ENCODE measurements at regions not wholly inside any gene's neighbourhood (a gene's known extent, or its start where the extent isn't known, plus 50 kb on each side); places are given as distances from the start of the nearest gene placed in this dataset.

- no peak for DNase-seq (ENCODE audit: extremely low spot score, unreplicated experiment)
- H3K27ac Mint-ChIP-seq (ENCODE audit: unreplicated experiment): no peak overlapping the region
- TF ChIP-seq, protein P1, sequence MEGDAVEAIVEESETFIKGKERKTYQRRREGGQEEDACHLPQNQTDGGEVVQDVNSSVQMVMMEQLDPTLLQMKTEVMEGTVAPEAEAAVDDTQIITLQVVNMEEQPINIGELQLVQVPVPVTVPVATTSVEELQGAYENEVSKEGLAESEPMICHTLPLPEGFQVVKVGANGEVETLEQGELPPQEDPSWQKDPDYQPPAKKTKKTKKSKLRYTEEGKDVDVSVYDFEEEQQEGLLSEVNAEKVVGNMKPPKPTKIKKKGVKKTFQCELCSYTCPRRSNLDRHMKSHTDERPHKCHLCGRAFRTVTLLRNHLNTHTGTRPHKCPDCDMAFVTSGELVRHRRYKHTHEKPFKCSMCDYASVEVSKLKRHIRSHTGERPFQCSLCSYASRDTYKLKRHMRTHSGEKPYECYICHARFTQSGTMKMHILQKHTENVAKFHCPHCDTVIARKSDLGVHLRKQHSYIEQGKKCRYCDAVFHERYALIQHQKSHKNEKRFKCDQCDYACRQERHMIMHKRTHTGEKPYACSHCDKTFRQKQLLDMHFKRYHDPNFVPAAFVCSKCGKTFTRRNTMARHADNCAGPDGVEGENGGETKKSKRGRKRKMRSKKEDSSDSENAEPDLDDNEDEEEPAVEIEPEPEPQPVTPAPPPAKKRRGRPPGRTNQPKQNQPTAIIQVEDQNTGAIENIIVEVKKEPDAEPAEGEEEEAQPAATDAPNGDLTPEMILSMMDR (IDR thresholded peaks at IDR 0.05): no peak
- peaks cover 21% of the 10 kb centered on the region for H3K27me3 Mint-ChIP-seq (ENCODE audit: unreplicated experiment)
- H3K4me3 Mint-ChIP-seq (ENCODE audit: unreplicated experiment): no peak overlapping the region
- H3K4me1 Mint-ChIP-seq (ENCODE audit: unreplicated experiment): no peaks in the 10 kb centered on the region
- H3K9me3 Mint-ChIP-seq (ENCODE audit: unreplicated experiment): peaks cover 3% of the 10 kb centered on the region
- H3K36me3 Mint-ChIP-seq (ENCODE audit: unreplicated experiment): no peaks in the 10 kb centered on the region
Measured at GRCh38 chr5:136666970-136667620, 301.8 kb upstream of the TRPC7 start.

GRCh38 chr5:136665331-136665730 lies 300.0 kb upstream of the TRPC7 start:
- Mint-ChIP-seq H3K4me1 (ENCODE audit: unreplicated experiment) (no peaks in the 10 kb centered on the region), H3K27me3 (ENCODE audit: unreplicated experiment) (peaks cover 16% of the 10 kb centered on the region), H3K9me3 (ENCODE audit: unreplicated experiment) (no peaks in the 10 kb centered on the region), H3K4me3 (ENCODE audit: unreplicated experiment) (no peak overlapping the region), H3K36me3 (ENCODE audit: unreplicated experiment) (no peaks in the 10 kb centered on the region), H3K27ac (ENCODE audit: unreplicated experiment) (no peak overlapping the region)
- DNase-seq (ENCODE audit: extremely low spot score, unreplicated experiment): no peak
- TF ChIP-seq, protein P1 (IDR thresholded peaks at IDR 0.05): no peak

DNA sequence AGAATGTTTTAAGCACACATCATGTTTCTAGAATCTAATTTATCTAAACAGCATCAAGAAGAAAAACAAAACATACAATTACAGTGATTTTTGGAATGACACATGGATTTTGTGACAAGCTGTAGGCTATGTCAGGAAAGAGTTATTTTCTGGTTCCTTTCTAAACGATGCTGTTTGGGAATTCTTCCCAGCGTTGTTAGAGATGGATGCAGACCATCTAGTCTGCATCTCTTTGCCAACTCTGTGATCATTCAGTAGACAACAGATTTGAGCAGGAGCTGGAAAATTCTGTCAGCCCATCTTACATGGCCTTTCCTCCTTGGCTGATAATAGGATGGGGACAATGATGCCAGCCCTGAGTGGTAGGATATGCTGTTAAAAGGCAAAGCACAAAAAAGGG lies 295.7 kb upstream of the TRPC7 start:
- no peak for DNase-seq (ENCODE audit: extremely low spot score, unreplicated experiment)
- H3K27ac Mint-ChIP-seq (ENCODE audit: unreplicated experiment): no peak overlapping the region
- no peak overlapping the region for H3K4me3 Mint-ChIP-seq (ENCODE audit: unreplicated experiment)
- H3K27me3 Mint-ChIP-seq (ENCODE audit: unreplicated experiment): peaks cover 6% of the 10 kb centered on the region
- no peaks in the 10 kb centered on the region for H3K9me3 Mint-ChIP-seq (ENCODE audit: unreplicated experiment)
- H3K36me3 Mint-ChIP-seq (ENCODE audit: unreplicated experiment): no peaks in the 10 kb centered on the region
- TF ChIP-seq, protein P1 (IDR thresholded peaks at IDR 0.05): no peak
- H3K4me1 Mint-ChIP-seq (ENCODE audit: unreplicated experiment): no peaks in the 10 kb centered on the region

GRCh38 chr5:136656811-136657210 lies 291.5 kb upstream of the TRPC7 start:
- H3K9me3 Mint-ChIP-seq (ENCODE audit: unreplicated experiment): no peaks in the 10 kb centered on the region
- H3K27me3 Mint-ChIP-seq (ENCODE audit: unreplicated experiment): no peaks in the 10 kb centered on the region
- TF ChIP-seq, protein P1 (IDR thresholded peaks at IDR 0.05): no peak
- DNase-seq (ENCODE audit: extremely low spot score, unreplicated experiment): no peak
- H3K4me3 Mint-ChIP-seq (ENCODE audit: unreplicated experiment): no peak overlapping the region
- no peaks in the 10 kb centered on the region for H3K4me1 Mint-ChIP-seq (ENCODE audit: unreplicated experiment)
- no peak overlapping the region for H3K27ac Mint-ChIP-seq (ENCODE audit: unreplicated experiment)
- no peaks in the 10 kb centered on the region for H3K36me3 Mint-ChIP-seq (ENCODE audit: unreplicated experiment)

GRCh38 chr5:136655468-136655867 lies 290.1 kb upstream of the TRPC7 start:
- Mint-ChIP-seq H3K27ac (ENCODE audit: unreplicated experiment) (no peak overlapping the region), H3K36me3 (ENCODE audit: unreplicated experiment) (no peaks in the 10 kb centered on the region), H3K27me3 (ENCODE audit: unreplicated experiment) (no peaks in the 10 kb centered on the region), H3K9me3 (ENCODE audit: unreplicated experiment) (peaks cover 5% of the 10 kb centered on the region), H3K4me1 (ENCODE audit: unreplicated experiment) (no peaks in the 10 kb centered on the region), H3K4me3 (ENCODE audit: unreplicated experiment) (no peak overlapping the region)
- no peak for DNase-seq (ENCODE audit: extremely low spot score, unreplicated experiment)
- TF ChIP-seq, protein P1 (IDR thresholded peaks at IDR 0.05): no peak

All from osteocyte (in vitro differentiated cells).